Right lobe of liver (tissue), 6 donors: ENCODE measurements at regions not wholly inside any gene's neighbourhood (a gene's known extent, or its start where the extent isn't known, plus 50 kb on each side); places are given as distances from the start of the nearest gene placed in this dataset.

Experiments
- ATAC-seq, 4 donors: fragments of 200-7000 bp; cut with Tn5 transposase; one replicate each; pipeline ENCODE4 v1.9.1; 2020; ENCODE audit warnings: mild to moderate bottlenecking in 4 of 4, moderate library complexity in 4 of 4
- DNase-seq, 3 donors: peaks; one replicate each; pipeline ENCODE4 v3.0.0-alpha.2; 2020
- H3K27ac ChIP-seq, 3 donors: fragments of 200-600 bp; one replicate each; pipeline ENCODE4 v1.8.0; 2022
- H3K27me3 ChIP-seq, 2 donors: fragments of 200-600 bp; one replicate each; pipeline ENCODE4 v1.8.0; 2022
- H3K36me3 ChIP-seq, 4 donors: fragments of 200-600 bp; sonication (generic) in 1 of 4; one replicate each; pipeline versions ENCODE4 v1.5.1 to v1.8.0; 2017 to 2022; ENCODE audit warnings: control low read depth in 1 of 4
- H3K4me1 ChIP-seq, 4 donors: fragments of 200-600 bp; sonication (generic) in 1 of 4; one replicate each; pipeline versions ENCODE4 v1.5.1 to v1.8.0; 2017 to 2022; ENCODE audit warnings: control low read depth in 1 of 4
- H3K4me3 ChIP-seq, 3 donors: fragments of 200-600 bp; one replicate each; pipeline ENCODE4 v1.8.0; 2022
- H3K9me3 ChIP-seq, 4 donors: fragments of 200-600 bp; sonication (generic) in 1 of 4; one replicate each; pipeline versions ENCODE4 v1.5.1 to v1.8.0; 2017 to 2022; ENCODE audit warnings: control low read depth in 1 of 4
- POLR2A ChIP-seq: fragments of 450-650 bp; IDR thresholded peaks from one replicate; pipeline ENCODE4 v1.6.1; 2017; ENCODE audit warnings: antibody characterized with exemption, mild to moderate bottlenecking
- WGBS: methylation state at CpG from one replicate; pipeline ENCODE4 v1.1.6; 2018; ENCODE audit warnings: low coverage, low lambda C conversion rate; ENCODE audit not compliant: insufficient coverage; ENCODE audit errors: missing lambda C conversion rate; 5-methylcytosine and 5-hydroxymethylcytosine counted together
- intact Hi-C, 2 donors: fragments of 100-400 bp; cut with DNase I; formaldehyde crosslinking; loops; one replicate each; pipeline versions ENCODE4 v1.11.2 to v1.14.1; 2022
- TF ChIP-seq, protein P1 (sequence below), 4 donors: fragments of 200-600 bp in 3 of 4; fragments of 450-650 bp in 1 of 4; IDR thresholded peaks; one replicate each; pipeline versions ENCODE4 v1.5.1 to v1.8.0; 2016 to 2022; ENCODE audit warnings: antibody characterized with exemption in 4 of 4, mild to moderate bottlenecking in 2 of 4
- donor health status: DM: no; HTN: yes; CAD: no.
- donor health status: DM: no; HTN: no; CAD: no.
- donor health status: DM: no; HTN: no; CAD: no.
- donor health status: DM: no; HTN: yes; CAD: no.
- donor health status: DM: no; HTN: yes; CAD: no.

DNA sequence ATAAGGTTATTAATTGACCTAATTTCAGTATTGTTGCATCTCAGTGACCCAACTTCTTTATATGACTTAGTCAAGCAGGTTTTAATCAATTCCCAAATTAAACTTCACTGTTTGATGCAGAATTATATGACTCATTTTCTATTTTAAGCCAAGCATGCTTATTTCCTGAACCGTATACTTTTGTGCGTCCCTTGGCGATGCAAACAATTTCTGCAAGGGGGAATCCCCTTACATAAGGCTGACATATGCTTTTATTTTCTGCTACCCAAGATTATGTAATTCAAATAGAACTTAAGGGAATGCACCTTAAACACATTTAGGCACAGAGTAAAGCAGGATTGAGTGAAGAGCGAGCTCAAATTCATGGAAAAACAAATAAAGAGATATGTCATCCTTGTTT is 303.9 kb downstream of the PDCD6IP start:
- TF ChIP-seq, protein P1, sequence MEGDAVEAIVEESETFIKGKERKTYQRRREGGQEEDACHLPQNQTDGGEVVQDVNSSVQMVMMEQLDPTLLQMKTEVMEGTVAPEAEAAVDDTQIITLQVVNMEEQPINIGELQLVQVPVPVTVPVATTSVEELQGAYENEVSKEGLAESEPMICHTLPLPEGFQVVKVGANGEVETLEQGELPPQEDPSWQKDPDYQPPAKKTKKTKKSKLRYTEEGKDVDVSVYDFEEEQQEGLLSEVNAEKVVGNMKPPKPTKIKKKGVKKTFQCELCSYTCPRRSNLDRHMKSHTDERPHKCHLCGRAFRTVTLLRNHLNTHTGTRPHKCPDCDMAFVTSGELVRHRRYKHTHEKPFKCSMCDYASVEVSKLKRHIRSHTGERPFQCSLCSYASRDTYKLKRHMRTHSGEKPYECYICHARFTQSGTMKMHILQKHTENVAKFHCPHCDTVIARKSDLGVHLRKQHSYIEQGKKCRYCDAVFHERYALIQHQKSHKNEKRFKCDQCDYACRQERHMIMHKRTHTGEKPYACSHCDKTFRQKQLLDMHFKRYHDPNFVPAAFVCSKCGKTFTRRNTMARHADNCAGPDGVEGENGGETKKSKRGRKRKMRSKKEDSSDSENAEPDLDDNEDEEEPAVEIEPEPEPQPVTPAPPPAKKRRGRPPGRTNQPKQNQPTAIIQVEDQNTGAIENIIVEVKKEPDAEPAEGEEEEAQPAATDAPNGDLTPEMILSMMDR (IDR thresholded peaks at IDR 0.05) = no peak
- no peak for TF ChIP-seq POLR2A
- H3K36me3 ChIP-seq = no peaks in the 10 kb centered on the region
- H3K4me3 ChIP-seq = no peak overlapping the region
- H3K4me1 ChIP-seq = no peaks in the 10 kb centered on the region
- ATAC-seq (no peak), DNase-seq (no peak)
- no peaks in the 10 kb centered on the region for H3K27me3 ChIP-seq
- 51% methylated on average over 4 of the region's 4 CpGs for WGBS
- intact Hi-C loops = no loop called here
- H3K9me3 ChIP-seq = no peaks in the 10 kb centered on the region
- H3K27ac ChIP-seq = no peak overlapping the region

DNA sequence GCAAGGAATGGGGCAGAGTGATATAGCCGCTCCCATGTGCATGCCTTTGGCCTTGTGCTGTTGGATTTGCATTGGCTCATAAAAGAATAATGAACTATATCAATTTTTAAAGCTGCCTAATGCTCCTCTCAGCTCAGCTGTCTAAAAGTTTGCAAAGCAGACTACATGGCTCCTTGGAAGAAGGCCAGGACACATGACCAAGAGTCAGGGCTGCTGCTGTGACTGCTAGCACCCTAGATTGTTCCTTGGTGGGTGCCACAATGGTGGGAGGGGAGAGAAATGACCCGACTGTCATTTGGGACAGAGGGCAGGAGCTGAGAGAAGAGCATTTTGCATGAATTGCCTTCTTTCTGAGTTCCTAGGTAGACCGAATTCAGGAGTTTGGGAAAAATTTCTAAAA is 307.9 kb downstream of the PDCD6IP start:
- TF ChIP-seq, protein P1 (IDR thresholded peaks at IDR 0.05) = no peak
- TF ChIP-seq POLR2A = no peak
- no peak overlapping the region for H3K27ac ChIP-seq
- 51% methylated on average over 3 of the region's 3 CpGs for WGBS
- intact Hi-C loops = no loop called here
- H3K4me3 ChIP-seq = no peak overlapping the region
- no peaks in the 10 kb centered on the region for H3K4me1 ChIP-seq
- DNase-seq (no peak), ATAC-seq (no peak)
- H3K9me3 ChIP-seq = no peaks in the 10 kb centered on the region
- no peaks in the 10 kb centered on the region for H3K27me3 ChIP-seq
- no peaks in the 10 kb centered on the region for H3K36me3 ChIP-seq

DNA sequence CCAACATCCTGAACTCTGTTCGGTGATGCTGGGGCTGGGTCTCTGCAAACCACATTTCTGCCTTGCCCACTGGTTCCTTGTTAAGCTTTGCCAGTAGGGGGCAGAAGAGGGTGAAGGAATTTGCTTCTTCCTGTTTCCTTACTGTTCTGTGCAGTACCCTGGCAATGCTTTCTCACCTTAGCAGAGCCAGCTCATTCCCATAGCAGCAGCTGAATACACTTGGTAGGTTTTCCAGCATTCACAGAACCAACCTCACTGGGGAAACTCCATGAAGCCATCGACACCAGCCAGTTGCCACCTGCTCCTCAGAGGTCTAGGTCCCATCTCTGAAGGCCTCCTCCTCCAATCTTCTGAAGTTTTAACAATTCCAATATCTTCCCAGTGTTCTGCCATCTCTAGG is 308.4 kb downstream of the PDCD6IP start:
- Histone ChIP-seq H3K27me3 (no peaks in the 10 kb centered on the region), H3K27ac (no peak overlapping the region), H3K4me3 (no peak overlapping the region), H3K4me1 (no peaks in the 10 kb centered on the region), H3K36me3 (no peaks in the 10 kb centered on the region), H3K9me3 (no peaks in the 10 kb centered on the region)
- ATAC-seq (no peak), DNase-seq (no peak)
- TF ChIP-seq, protein P1 (IDR thresholded peaks at IDR 0.05) = peak in 1 of 4 donors; percentile 26
- no peak for TF ChIP-seq POLR2A
- intact Hi-C loops = no loop called here
- 11% methylated on average over 1 of the region's 2 CpGs for WGBS

DNA sequence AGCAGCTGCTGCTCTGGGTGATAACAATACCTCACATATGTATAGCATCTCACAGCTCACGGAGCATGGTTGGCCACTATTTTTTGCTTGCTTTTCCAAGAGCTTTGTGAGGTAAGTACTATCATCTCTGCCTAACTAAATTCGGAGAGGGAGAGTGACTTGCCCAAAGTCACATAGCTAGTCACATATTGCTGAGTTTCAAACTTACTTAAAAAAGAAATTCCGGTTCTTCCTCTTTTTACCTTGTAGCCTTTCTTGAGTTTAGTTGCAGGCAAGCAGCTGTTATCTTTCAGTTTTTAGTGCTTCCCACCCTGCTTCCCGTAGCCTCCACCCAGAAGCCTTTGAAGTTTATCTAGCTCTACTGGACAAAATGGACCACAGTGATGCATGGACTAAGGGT is 309.2 kb downstream of the PDCD6IP start:
- no peak for ATAC-seq
- TF ChIP-seq POLR2A = no peak
- TF ChIP-seq, protein P1 (IDR thresholded peaks at IDR 0.05) = no peak
- Histone ChIP-seq H3K27ac (no peak overlapping the region), H3K4me3 (no peak overlapping the region), H3K4me1 (no peaks in the 10 kb centered on the region), H3K27me3 (no peaks in the 10 kb centered on the region), H3K36me3 (no peaks in the 10 kb centered on the region), H3K9me3 (no peaks in the 10 kb centered on the region)
- intact Hi-C loops = no loop called here
- no peak for DNase-seq
- WGBS = 41% methylated on average over 4 of the region's 4 CpGs

DNA sequence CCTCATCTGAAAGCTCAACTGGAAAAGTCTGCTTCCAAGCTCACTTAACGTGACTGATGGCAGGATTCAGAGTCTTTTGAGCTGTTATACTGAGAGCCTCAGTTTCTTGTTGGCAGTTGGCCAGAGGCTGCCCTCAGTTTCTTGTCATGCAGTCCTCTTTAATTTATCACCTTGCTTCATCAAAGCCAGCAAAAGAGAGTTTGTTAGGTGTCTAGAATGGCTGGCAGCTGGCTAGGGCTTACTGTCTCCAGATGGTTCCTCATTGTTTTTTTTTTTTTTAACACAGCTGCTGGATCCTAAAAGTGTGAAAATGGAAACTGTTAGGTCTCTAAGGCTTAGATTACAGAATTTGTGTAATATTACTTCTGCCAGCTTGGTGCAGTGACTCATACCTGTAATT is 310.6 kb downstream of the PDCD6IP start:
- intact Hi-C loops = no loop called here
- DNase-seq (no peak), ATAC-seq (no peak)

More for the DNA sequence above, 310.6 kb downstream of the PDCD6IP start:
- H3K27me3 ChIP-seq = no peaks in the 10 kb centered on the region
- no peak overlapping the region for H3K4me3 ChIP-seq
- TF ChIP-seq, protein P1 (IDR thresholded peaks at IDR 0.05) = no peak
- no peak for TF ChIP-seq POLR2A
- no peaks in the 10 kb centered on the region for H3K9me3 ChIP-seq
- no peaks in the 10 kb centered on the region for H3K36me3 ChIP-seq
- WGBS = 33% methylated on average over 1 of the region's 1 CpG
- H3K27ac ChIP-seq = no peak overlapping the region
- H3K4me1 ChIP-seq = no peaks in the 10 kb centered on the region
